ENCODE measurements at regions not wholly inside any gene's neighbourhood (a gene's known extent, or its start where the extent isn't known, plus 50 kb on each side); places are given as distances from the start of the nearest gene placed in this dataset.
"Not testable (repeated sequence)": the region's sequence is repeated elsewhere in the genome, so short reads cannot be mapped to it uniquely, and the experiment has no call there.

GRCh38 chr1:95537176-95537575 lies 303.2 kb downstream of the RWDD3 start:
- TF ChIP-seq POLR2A (IDR thresholded peaks at IDR 0.05), result no peak
- TF ChIP-seq CTCF (IDR thresholded peaks at IDR 0.05), result no peak
- no peak overlapping the region for H3K4me3 ChIP-seq
- H3K27ac ChIP-seq, result no peak overlapping the region
- H3K4me1 ChIP-seq, result no peaks in the 10 kb centered on the region
- no peaks in the 10 kb centered on the region for H3K27me3 ChIP-seq
- intact Hi-C loops (cut with DNase I), result no loop called here
- 62 to 71% methylated on average over 3 of the region's 3 CpGs for WGBS, 2 donors
- no peak for DNase-seq
- H3K36me3 ChIP-seq, result no peaks in the 10 kb centered on the region
- no peaks in the 10 kb centered on the region for H3K9me3 ChIP-seq

DNA sequence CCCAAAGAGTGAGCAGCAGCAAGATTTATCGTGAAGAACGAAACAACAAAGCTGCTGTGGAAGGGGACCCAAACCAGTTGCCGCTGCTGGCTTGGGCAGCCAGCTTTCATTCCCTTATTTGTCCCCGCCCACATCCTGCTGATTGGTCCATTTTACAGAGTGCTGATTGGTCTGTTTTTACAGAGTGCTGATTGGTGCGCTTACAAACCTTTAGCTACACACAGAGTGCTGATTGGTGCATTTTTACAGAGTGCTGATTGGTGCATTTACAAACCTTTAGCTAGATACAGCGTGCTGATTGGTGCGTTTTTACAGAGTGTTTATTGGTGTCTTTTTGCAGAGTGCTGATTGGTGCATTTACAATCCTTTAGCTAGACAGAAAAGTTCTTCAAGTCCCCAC lies 304.2 kb downstream of the RWDD3 start:
- H3K27me3 ChIP-seq; intact Hi-C loops (cut with DNase I); H3K27ac ChIP-seq; H3K36me3 ChIP-seq; H3K9me3 ChIP-seq; H3K4me1 ChIP-seq; DNase-seq; H3K4me3 ChIP-seq: not testable (repeated sequence)
- WGBS, 2 donors, result 89 to 93% methylated on average over 7 of the region's 7 CpGs

DNA sequence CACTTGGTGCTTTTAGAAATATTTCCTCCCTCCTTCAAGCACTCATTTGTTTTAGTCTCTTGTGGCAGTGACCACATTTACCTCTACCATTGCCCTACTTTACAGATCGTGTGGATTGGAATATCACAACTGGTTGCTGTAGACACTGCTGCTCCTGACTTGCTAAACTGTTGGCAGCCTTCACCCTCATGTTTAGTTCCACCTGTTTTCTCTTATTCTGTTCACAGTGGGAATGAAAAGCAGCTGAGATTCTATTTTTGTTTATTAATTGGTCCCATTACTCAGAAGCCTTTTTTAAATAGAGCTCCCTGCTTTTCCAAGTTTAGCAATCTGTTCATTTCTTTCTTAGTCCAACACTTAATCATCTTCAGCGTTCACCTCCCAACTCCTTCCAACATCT lies 308.9 kb downstream of the RWDD3 start:
- H3K36me3 ChIP-seq, result no peaks in the 10 kb centered on the region
- no peaks in the 10 kb centered on the region for H3K9me3 ChIP-seq
- H3K27me3 ChIP-seq, result no peaks in the 10 kb centered on the region
- intact Hi-C loops (cut with DNase I), result no loop called here
- no peak for DNase-seq
- WGBS, 2 donors, result 64 to 65% methylated on average over 2 of the region's 2 CpGs
- no peak overlapping the region for H3K27ac ChIP-seq
- no peaks in the 10 kb centered on the region for H3K4me1 ChIP-seq
- H3K4me3 ChIP-seq, result no peak overlapping the region
- TF ChIP-seq CTCF (IDR thresholded peaks at IDR 0.05) (no peak), POLR2A (IDR thresholded peaks at IDR 0.05) (no peak)

DNA sequence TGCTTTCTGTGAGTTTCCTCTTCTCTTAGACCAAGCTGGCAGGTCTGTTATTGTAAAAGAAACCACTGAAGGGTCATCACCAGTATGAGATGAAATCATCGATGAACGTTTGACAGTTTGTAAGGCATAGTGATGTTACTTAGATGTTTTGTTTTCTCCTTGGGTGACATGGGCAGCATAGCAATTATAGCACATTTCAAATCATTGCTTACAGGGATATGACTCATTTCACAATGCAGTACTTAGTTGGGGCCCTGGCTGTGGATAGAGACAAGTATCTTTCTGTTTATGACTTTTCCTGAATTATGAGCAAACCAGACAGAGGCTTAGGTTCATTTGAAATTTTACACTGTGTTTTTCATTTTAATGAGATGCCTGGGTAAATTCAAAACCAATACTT lies 313.0 kb downstream of the RWDD3 start:
- Histone ChIP-seq H3K4me1 (no peaks in the 10 kb centered on the region), H3K4me3 (no peak overlapping the region), H3K27ac (no peak overlapping the region), H3K27me3 (no peaks in the 10 kb centered on the region), H3K36me3 (no peaks in the 10 kb centered on the region), H3K9me3 (no peaks in the 10 kb centered on the region)
- no peak for TF ChIP-seq CTCF (IDR thresholded peaks at IDR 0.05)
- DNase-seq, result no peak
- intact Hi-C loops (cut with DNase I), result no loop called here
- WGBS, 2 donors, result 57 to 65% methylated on average over 2 of the region's 2 CpGs

- intact Hi-C loops (cut with DNase I), result no loop called here
- Histone ChIP-seq H3K4me1 (no peaks in the 10 kb centered on the region), H3K9me3 (no peaks in the 10 kb centered on the region), H3K36me3 (no peaks in the 10 kb centered on the region), H3K4me3 (no peak overlapping the region), H3K27ac (no peak overlapping the region), H3K27me3 (no peaks in the 10 kb centered on the region)
- no peak for TF ChIP-seq CTCF (IDR thresholded peaks at IDR 0.05)
- no peak for TF ChIP-seq POLR2A (IDR thresholded peaks at IDR 0.05)
- no peak for DNase-seq
- 18 to 33% methylated on average over 1 of the region's 1 CpG for WGBS, 2 donors
Measured at GRCh38 chr1:95548211-95548610, 314.2 kb downstream of the RWDD3 start.

- DNase-seq, result no peak
- peaks cover 0 to 2% (median under 1%) of the 10 kb centered on the region in 3 donors for H3K9me3 ChIP-seq
- no peaks in the 10 kb centered on the region for H3K4me1 ChIP-seq
- TF ChIP-seq CTCF (IDR thresholded peaks at IDR 0.05) (no peak), POLR2A (IDR thresholded peaks at IDR 0.05) (no peak)
- no peaks in the 10 kb centered on the region for H3K27me3 ChIP-seq
- H3K27ac ChIP-seq, result no peak overlapping the region
- intact Hi-C loops (cut with DNase I), result no loop called here
- H3K4me3 ChIP-seq, result no peak overlapping the region
- no peaks in the 10 kb centered on the region for H3K36me3 ChIP-seq
Measured at GRCh38 chr1:95551201-95551600, 317.2 kb downstream of the RWDD3 start.
